Fibroblast of villous mesenchyme (primary cell): ENCODE measurements at regions not wholly inside any gene's neighbourhood (a gene's known extent, or its start where the extent isn't known, plus 50 kb on each side); places are given as distances from the start of the nearest gene placed in this dataset.

Source experiments
- DNase-seq: peaks from one replicate; pipeline ENCODE4 v3.0.0-alpha.2; 2010; ENCODE audit warnings: low read depth
- H3K4me3 ChIP-seq: 2 replicates; pipeline ENCODE4 v1.5.1; 2011; ENCODE audit warnings: low read depth, mild to moderate bottlenecking, low read length
- TF ChIP-seq, protein P1 (sequence below): IDR thresholded peaks from 2 replicates; pipeline ENCODE4 v1.5.1; 2012; ENCODE audit warnings: low read depth, mild to moderate bottlenecking, low read length; ENCODE audit not compliant: insufficient read depth

DNA sequence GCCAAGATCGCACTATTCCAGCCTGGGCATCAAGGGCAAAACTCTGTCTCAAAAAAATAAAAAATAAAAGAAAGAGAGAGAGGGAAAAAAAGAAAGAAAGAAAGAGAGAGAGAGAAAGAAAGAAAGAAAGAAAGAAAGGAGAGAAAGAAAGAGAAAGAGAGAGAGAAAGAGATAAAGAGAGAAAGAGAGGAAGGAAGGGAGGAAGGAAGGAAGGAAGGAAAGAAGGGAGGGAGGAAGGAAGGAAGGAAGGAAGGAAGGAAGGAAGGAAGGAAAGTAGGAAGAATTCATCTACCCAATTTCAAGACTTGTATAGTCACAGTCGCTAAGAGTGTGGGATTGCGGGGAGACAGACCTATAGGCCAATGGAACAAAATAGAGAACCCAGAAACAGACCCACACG, 290.6 kb downstream of the NPHP4 start:
- H3K4me3 ChIP-seq = no peak overlapping the region
- TF ChIP-seq, protein P1, sequence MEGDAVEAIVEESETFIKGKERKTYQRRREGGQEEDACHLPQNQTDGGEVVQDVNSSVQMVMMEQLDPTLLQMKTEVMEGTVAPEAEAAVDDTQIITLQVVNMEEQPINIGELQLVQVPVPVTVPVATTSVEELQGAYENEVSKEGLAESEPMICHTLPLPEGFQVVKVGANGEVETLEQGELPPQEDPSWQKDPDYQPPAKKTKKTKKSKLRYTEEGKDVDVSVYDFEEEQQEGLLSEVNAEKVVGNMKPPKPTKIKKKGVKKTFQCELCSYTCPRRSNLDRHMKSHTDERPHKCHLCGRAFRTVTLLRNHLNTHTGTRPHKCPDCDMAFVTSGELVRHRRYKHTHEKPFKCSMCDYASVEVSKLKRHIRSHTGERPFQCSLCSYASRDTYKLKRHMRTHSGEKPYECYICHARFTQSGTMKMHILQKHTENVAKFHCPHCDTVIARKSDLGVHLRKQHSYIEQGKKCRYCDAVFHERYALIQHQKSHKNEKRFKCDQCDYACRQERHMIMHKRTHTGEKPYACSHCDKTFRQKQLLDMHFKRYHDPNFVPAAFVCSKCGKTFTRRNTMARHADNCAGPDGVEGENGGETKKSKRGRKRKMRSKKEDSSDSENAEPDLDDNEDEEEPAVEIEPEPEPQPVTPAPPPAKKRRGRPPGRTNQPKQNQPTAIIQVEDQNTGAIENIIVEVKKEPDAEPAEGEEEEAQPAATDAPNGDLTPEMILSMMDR = no peak
- DNase-seq = no peak

DNA sequence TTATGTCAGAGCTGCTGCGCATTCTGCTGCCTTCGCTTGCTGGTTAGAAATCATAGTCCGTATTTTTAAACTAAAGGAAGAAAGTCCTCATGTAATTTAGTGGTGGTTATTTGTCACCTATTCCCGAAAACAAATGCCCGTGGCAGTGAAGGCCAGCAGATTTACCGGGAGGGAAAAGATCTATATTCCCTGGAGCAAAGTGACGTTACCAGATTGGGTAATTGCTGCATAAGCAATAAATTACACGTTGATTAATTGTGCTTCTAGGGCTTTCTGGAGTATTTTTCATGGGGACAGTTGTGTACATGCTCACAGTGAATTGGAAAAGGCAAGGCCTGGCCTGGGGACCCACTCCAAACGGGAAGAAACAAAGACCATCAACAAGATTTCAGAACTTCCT, 298.7 kb downstream of the NPHP4 start:
- TF ChIP-seq, protein P1 = no peak
- DNase-seq = no peak
- no peak overlapping the region for H3K4me3 ChIP-seq

GRCh38 chr1:5692664-5693063, 299.6 kb downstream of the NPHP4 start:
- DNase-seq = no peak
- TF ChIP-seq, protein P1 = no peak
- H3K4me3 ChIP-seq = no peak overlapping the region

DNA sequence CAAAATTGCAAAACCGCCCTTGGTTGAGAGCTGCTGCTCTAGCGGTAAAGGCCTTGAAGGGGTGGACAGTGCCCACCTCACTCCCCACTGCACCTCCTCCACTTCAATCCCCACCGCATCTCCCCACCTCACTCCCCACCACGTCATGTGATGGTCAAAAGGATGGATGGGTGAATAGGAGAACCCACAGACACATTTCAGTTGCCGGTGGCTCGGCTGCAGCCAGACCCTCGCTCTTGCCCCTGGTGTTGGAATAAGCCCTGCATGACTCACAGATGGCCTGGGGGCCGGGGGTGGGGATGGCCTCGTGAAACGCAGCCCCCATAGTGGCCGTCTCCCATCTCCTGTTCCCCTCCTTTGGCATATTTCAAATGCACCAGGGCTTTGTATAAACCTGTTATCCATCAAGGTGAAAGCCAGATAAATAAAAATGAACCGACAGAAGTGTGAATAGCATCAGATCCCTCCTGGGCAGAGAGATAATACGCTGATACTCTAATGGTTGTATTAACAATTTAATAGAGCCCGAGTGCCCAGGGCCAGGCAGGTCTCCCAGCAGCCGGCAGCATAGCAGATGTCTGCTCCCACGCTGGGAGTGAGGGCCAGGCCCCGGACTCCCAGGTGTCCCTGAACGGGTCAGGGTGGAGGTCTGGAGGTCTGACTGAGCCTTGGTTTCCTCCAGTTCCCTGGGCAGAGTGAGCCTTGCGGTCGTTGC, 300.3 kb downstream of the NPHP4 start:
- TF ChIP-seq, protein P1 = no peak
- H3K4me3 ChIP-seq = no peak overlapping the region
- no peak for DNase-seq

DNA sequence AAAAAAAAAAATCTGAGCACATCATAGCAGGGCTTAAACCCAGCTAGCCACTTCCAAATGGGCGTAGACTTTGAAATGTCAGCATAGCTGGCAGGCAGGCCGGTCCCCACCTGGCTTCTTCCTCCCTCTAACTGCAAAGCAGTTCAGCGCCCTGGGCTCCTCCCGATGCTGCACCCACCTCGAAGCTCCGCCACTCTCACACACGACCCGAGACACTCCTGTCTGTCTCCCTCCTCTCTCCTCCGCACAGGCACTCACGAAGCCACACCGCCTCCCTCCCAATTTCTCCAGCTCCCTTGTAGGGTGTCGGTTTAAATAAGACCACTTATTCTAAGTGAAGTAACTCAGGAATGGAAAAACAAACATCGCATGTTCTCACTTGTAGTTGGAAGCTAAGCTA, 301.3 kb downstream of the NPHP4 start:
- H3K4me3 ChIP-seq = no peak overlapping the region
- TF ChIP-seq, protein P1 = no peak
- no peak for DNase-seq

DNA sequence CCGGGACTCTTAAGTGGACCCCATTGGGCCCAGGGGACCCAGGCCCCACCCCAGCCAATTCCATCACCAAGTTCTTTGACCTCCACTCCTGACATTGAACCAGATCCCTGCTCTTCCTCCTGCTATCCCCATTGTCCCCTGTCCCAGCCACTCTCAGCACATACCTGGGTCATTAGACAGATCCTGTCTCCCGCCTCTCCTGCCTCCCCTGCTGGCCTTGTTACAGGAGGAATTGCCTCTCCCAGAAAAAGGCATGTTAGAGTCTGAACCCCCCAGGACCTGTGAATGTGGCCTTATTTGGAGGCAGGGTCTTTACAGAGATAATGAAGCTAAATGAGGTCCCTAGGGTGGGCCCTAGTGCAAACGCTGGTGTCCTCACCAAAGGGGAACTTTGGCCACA, 301.9 kb downstream of the NPHP4 start:
- DNase-seq = no peak
- H3K4me3 ChIP-seq = no peak overlapping the region
- TF ChIP-seq, protein P1 = no peak
